DND-41 (cell line): ENCODE measurements at regions not wholly inside any gene's neighbourhood (a gene's known extent, or its start where the extent isn't known, plus 50 kb on each side); places are given as distances from the start of the nearest gene placed in this dataset.

Experiments
- ATAC-seq: fragments of 200-7000 bp; cut with Tn5 transposase; 3 replicates; pipeline ENCODE4 v1.9.1; 2021; ENCODE audit warnings: low read depth; ENCODE audit not compliant: insufficient read depth
- DNase-seq: peaks from one replicate; pipeline ENCODE4 v3.0.0-alpha.2; 2020
- H2AFZ ChIP-seq: 2 replicates; pipeline ENCODE4 v1.6.0; 2012; ENCODE audit warnings: low read depth, low read length
- H3K27ac ChIP-seq: 2 replicates; pipeline ENCODE4 v1.5.1; 2012; ENCODE audit warnings: low read length, inconsistent platforms
- H3K27me3 ChIP-seq: fragments of 200-600 bp; sonication (generic); 2 replicates; pipeline ENCODE4 v1.6.0; 2012; ENCODE audit warnings: low read length, mild to moderate bottlenecking, inconsistent platforms; ENCODE audit not compliant: insufficient read depth, poor library complexity
- H3K36me3 ChIP-seq: 2 replicates; pipeline ENCODE4 v1.5.1; 2012; ENCODE audit warnings: low read length, inconsistent platforms; ENCODE audit not compliant: insufficient read depth
- H3K4me1 ChIP-seq: 2 replicates; pipeline ENCODE4 v1.5.1; 2012; ENCODE audit warnings: mild to moderate bottlenecking, low read length; ENCODE audit not compliant: insufficient read depth
- H3K4me2 ChIP-seq: 2 replicates; pipeline ENCODE4 v1.6.0; 2012; ENCODE audit warnings: mild to moderate bottlenecking, moderate library complexity, low read length, inconsistent platforms; ENCODE audit not compliant: insufficient read depth
- H3K4me3 ChIP-seq, 2 experiments: fragments of 200-600 bp in 1 of 2; shearing (Covaris generic) in 1 of 2; 2 replicates each; pipeline ENCODE4 v1.5.1; 2012 to 2016; ENCODE audit warnings: inconsistent platforms in 2 of 2, low read length in 2 of 2, mild to moderate bottlenecking in 2 of 2, low read depth in 1 of 2, moderate library complexity in 1 of 2
- H3K79me2 ChIP-seq: 2 replicates; pipeline ENCODE4 v1.6.0; 2012; ENCODE audit warnings: low read length, inconsistent platforms; ENCODE audit not compliant: insufficient read depth
- H3K9ac ChIP-seq: 2 replicates; pipeline ENCODE4 v1.6.0; 2012; ENCODE audit warnings: low read depth, mild to moderate bottlenecking, inconsistent platforms, low read length, moderate library complexity
- H3K9me3 ChIP-seq: 2 replicates; pipeline ENCODE4 v1.5.1; 2012; ENCODE audit warnings: low read length, moderate library complexity, mild to moderate bottlenecking, inconsistent platforms; ENCODE audit not compliant: insufficient read depth, severe bottlenecking
- H4K20me1 ChIP-seq: 2 replicates; pipeline ENCODE4 v1.6.0; 2012; ENCODE audit warnings: low read length; ENCODE audit not compliant: insufficient read depth
- CTCF ChIP-seq: IDR thresholded peaks from 2 replicates; pipeline ENCODE4 v1.5.1; 2012; ENCODE audit warnings: borderline replicate concordance, low read length, moderate library complexity, mild to moderate bottlenecking; ENCODE audit not compliant: poor library complexity, severe bottlenecking; ENCODE audit errors: extremely low read depth
- EZH2 ChIP-seq: IDR thresholded peaks from 3 replicates; pipeline ENCODE4 v1.6.1; 2012; ENCODE audit warnings: borderline replicate concordance, low read depth, mild to moderate bottlenecking, moderate library complexity, low read length, inconsistent platforms; ENCODE audit not compliant: severe bottlenecking

DNA sequence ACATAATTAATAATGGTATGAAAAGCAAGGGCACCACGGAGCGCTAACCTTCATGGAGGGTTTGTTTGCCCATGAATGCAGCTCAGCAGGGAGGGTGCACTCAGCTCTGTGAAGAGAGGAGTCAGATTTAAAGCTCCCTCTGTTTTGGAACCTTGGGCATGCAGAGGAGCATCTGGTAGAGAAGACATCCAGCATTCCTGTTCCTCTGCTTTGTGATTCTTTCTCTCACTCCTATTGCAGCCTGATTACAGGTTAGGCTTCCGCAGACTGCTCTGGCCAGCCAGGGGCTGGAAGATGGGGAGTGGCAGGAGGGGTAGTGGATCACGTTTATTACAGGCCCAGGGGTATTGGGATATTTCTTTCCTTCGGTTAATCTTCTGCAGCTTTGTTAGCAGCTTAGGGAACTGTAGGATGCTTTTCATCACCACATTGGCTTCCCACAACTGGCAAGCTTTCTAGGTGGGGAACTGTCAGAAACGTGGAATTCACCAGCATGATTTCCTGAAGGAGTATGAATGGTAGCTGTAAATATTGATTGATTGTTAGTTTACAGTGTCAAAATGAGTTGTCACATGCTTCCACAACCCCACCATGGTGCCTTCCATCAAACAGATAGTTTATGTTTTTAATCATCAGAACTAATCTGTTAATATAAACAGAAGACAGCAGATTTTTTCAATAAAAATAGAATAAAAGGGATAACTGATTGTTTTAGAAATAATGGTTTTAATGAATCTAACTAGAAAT lies 201.1 kb downstream of the VAPA start:
- peaks cover 3% of the 10 kb centered on the region for H3K9me3 ChIP-seq
- no peak for TF ChIP-seq CTCF
- no peak for TF ChIP-seq EZH2
- H3K4me2 ChIP-seq, result no peak overlapping the region
- DNase-seq (no peak), ATAC-seq (no peak)
- no peaks in the 10 kb centered on the region for H3K79me2 ChIP-seq
- H3K4me1 ChIP-seq, result no peaks in the 10 kb centered on the region
- H4K20me1 ChIP-seq, result no peaks in the 10 kb centered on the region
- no peak overlapping the region for H3K27ac ChIP-seq
- no peaks in the 10 kb centered on the region for H3K27me3 ChIP-seq
- no peak overlapping the region for H3K4me3 ChIP-seq
- H3K9ac ChIP-seq, result no peak overlapping the region
- no peaks in the 10 kb centered on the region for H3K36me3 ChIP-seq
- H2AFZ ChIP-seq, result no peak overlapping the region

GRCh38 chr18:10116574-10116973 lies 202.8 kb downstream of the VAPA start:
- H3K4me3 ChIP-seq, result no peak overlapping the region
- H3K4me1 ChIP-seq, result no peaks in the 10 kb centered on the region
- TF ChIP-seq CTCF, result no peak
- no peak for TF ChIP-seq EZH2
- H3K4me2 ChIP-seq, result no peak overlapping the region
- H3K9ac ChIP-seq, result no peak overlapping the region
- no peak overlapping the region for H3K27ac ChIP-seq
- no peak overlapping the region for H2AFZ ChIP-seq
- no peaks in the 10 kb centered on the region for H4K20me1 ChIP-seq
- no peaks in the 10 kb centered on the region for H3K27me3 ChIP-seq
- peaks cover 3% of the 10 kb centered on the region for H3K9me3 ChIP-seq
- DNase-seq, result no peak
- ATAC-seq, result no peak
- no peaks in the 10 kb centered on the region for H3K36me3 ChIP-seq
- H3K79me2 ChIP-seq, result no peaks in the 10 kb centered on the region

DNA sequence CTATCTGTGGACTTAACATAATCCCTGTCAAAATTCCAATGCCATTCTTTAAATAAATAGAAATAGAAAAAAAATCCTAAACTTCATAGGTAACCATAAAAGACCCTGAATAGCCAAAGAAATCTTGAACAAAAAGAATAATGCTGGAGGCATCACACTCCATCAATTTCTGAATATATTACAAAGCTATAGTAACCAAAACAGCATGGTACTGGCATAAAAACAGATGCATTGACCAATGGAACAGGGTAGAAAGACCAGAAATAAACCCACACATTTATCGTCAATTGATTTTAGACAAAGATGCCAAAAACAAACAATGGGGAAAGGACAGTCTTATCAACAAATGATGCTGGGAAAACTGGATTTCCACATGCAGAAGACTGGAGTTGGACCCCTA lies 205.7 kb downstream of the VAPA start:
- no peak for DNase-seq

More for the DNA sequence above, 205.7 kb downstream of the VAPA start:
- H3K9me3 ChIP-seq, result peaks cover 3% of the 10 kb centered on the region
- H3K27ac ChIP-seq, result no peak overlapping the region
- no peaks in the 10 kb centered on the region for H3K36me3 ChIP-seq
- H3K79me2 ChIP-seq, result no peaks in the 10 kb centered on the region
- no peaks in the 10 kb centered on the region for H3K4me1 ChIP-seq
- H2AFZ ChIP-seq, result no peak overlapping the region
- no peak for TF ChIP-seq EZH2
- no peak for TF ChIP-seq CTCF
- H4K20me1 ChIP-seq, result no peaks in the 10 kb centered on the region
- H3K27me3 ChIP-seq, result no peaks in the 10 kb centered on the region
- no peak overlapping the region for H3K9ac ChIP-seq
- H3K4me3 ChIP-seq, result no peak overlapping the region
- no peak overlapping the region for H3K4me2 ChIP-seq
- no peak for ATAC-seq
